GM12878 (cell line): ENCODE measurements at regions not wholly inside any gene's neighbourhood (a gene's known extent, or its start where the extent isn't known, plus 50 kb on each side); places are given as distances from the start of the nearest gene placed in this dataset.

Experiments
- ATAC-seq: fragments of 200-7000 bp; cut with Tn5 transposase; 3 replicates; pipeline ENCODE4 v1.9.1; 2020; ENCODE audit warnings: mild to moderate bottlenecking, moderate library complexity
- BruUV-seq: library from RNA; stranded (reverse); fragments of 400-500 nt; replicated peaks from 2 replicates; lab custom pipeline; 2021; lab: Mats Ljungman, UMichigan
- CTCF ChIA-PET: fragments of 300-600 bp; sonication (Branson Sonifier 250); formaldehyde crosslinking; extraction: SDS; loops from one replicate; lab custom pipeline; 2021; ENCODE audit warnings: inconsistent platforms; lab: Yijun Ruan, JAX
- POLR2A ChIA-PET: fragments of 350-600 bp; formaldehyde crosslinking; extraction: SDS; loops from one replicate; lab custom pipeline; 2021; ENCODE audit warnings: inconsistent platforms; lab: Charles Lee
- RAD21 ChIA-PET: fragments of 300-600 bp; sonication (Branson Sonifier 250); formaldehyde crosslinking; loops from one replicate; lab custom pipeline; 2023; ENCODE audit warnings: antibody characterized with exemption; ENCODE audit not compliant: unreplicated experiment; lab: Charles Lee
- SMC1A ChIA-PET: fragments of 300-600 bp; sonication (Branson Sonifier 250); formaldehyde crosslinking; loops from one replicate; lab custom pipeline; 2023; ENCODE audit not compliant: unreplicated experiment, uncharacterized antibody; lab: Charles Lee
- DNase-seq: peaks from one replicate; pipeline ENCODE4 v3.0.0-alpha.2; 2011; ENCODE audit warnings: low read depth, low spot score
- FAIRE-seq: peaks from 3 replicates; lab custom pipeline; 2011; peaks lifted over from hg19 to GRCh38; lab: Jason Lieb, UNC
- H2AFZ ChIP-seq: 2 replicates; pipeline ENCODE4 v1.6.0; 2011; ENCODE audit warnings: low read depth, low read length, control low read depth; ENCODE audit not compliant: control insufficient read depth
- H3K27ac ChIP-seq: 2 replicates; pipeline ENCODE4 v1.5.1; 2011; ENCODE audit warnings: control low read depth; ENCODE audit not compliant: control insufficient read depth, insufficient read depth
- H3K27me3 ChIP-seq, 2 experiments: replicated peaks in 1 of 2; 2 replicates each; pipeline versions ENCODE4 v1.6.0 to v1.6.1; 2011; ENCODE audit warnings: low read length in 1 of 2; ENCODE audit not compliant: control insufficient read depth in 2 of 2, insufficient read depth in 2 of 2
- H3K36me3 ChIP-seq, 2 experiments: 2 replicates each; pipeline ENCODE4 v1.5.1; 2011; ENCODE audit warnings: low read length in 1 of 2; ENCODE audit not compliant: control insufficient read depth in 2 of 2, insufficient read depth in 2 of 2
- H3K4me1 ChIP-seq: 2 replicates; pipeline ENCODE4 v1.6.1; 2011; ENCODE audit warnings: mild to moderate bottlenecking, low read length, moderate library complexity, mixed read lengths; ENCODE audit not compliant: control insufficient read depth, insufficient read depth
- H3K4me2 ChIP-seq: 2 replicates; pipeline ENCODE4 v1.6.0; 2011; ENCODE audit warnings: control low read depth; ENCODE audit not compliant: control insufficient read depth, insufficient read depth
- H3K4me3 ChIP-seq: fragments of 200-600 bp; sonication (generic); 2 replicates; pipeline ENCODE4 v1.5.1; 2016
- H3K79me2 ChIP-seq: 2 replicates; pipeline ENCODE4 v1.6.0; 2011; ENCODE audit warnings: low read length; ENCODE audit not compliant: control insufficient read depth, insufficient read depth
- H3K9ac ChIP-seq: 2 replicates; pipeline ENCODE4 v1.8.0; 2011; ENCODE audit warnings: low read length, control low read depth, mixed read lengths; ENCODE audit not compliant: control insufficient read depth, insufficient read depth
- H3K9me3 ChIP-seq: replicated peaks from 3 replicates; pipeline ENCODE4 v1.5.1; 2011; ENCODE audit warnings: mild to moderate bottlenecking, low read length; ENCODE audit not compliant: control insufficient read depth, insufficient read depth
- H4K20me1 ChIP-seq: 2 replicates; pipeline ENCODE4 v1.6.0; 2011; ENCODE audit not compliant: control insufficient read depth, insufficient read depth
- BCL11A ChIP-seq: IDR thresholded peaks from 2 replicates; pipeline ENCODE4 v1.6.1; 2011; ENCODE audit warnings: low read depth, low read length
- BMI1 ChIP-seq: fragments of 450-650 bp; IDR thresholded peaks from 2 replicates; pipeline ENCODE4 v1.6.1; 2016; ENCODE audit warnings: mild to moderate bottlenecking, moderate library complexity, borderline replicate concordance
- BRCA1 ChIP-seq: IDR thresholded peaks from 2 replicates; pipeline ENCODE4 v1.6.1; 2011; ENCODE audit warnings: low read depth, low read length, improper control_type of control experiment
- CREM ChIP-seq: IDR thresholded peaks from 2 replicates; pipeline ENCODE4 v1.6.1; 2014; ENCODE audit warnings: antibody characterized with exemption, low read depth
- GABPA ChIP-seq: IDR thresholded peaks from 2 replicates; pipeline ENCODE4 v1.6.1; 2014; ENCODE audit warnings: antibody characterized with exemption, low read depth, mild to moderate bottlenecking, inconsistent platforms
- JUNB ChIP-seq: IDR thresholded peaks from 2 replicates; pipeline ENCODE4 v1.6.1; 2016; ENCODE audit warnings: antibody characterized with exemption, mild to moderate bottlenecking
- JUND ChIP-seq: IDR thresholded peaks from 2 replicates; pipeline ENCODE4 v1.6.1; 2012; ENCODE audit warnings: low read depth, mild to moderate bottlenecking, low read length, improper control_type of control experiment, moderate library complexity
- MTA2 ChIP-seq: fragments of 450-650 bp; IDR thresholded peaks from 2 replicates; pipeline ENCODE4 v1.6.1; 2016; ENCODE audit warnings: low read depth, mild to moderate bottlenecking, moderate library complexity
- NFYA ChIP-seq: IDR thresholded peaks from 2 replicates; pipeline ENCODE4 v1.6.1; 2011; ENCODE audit warnings: low read depth, mild to moderate bottlenecking, low read length, improper control_type of control experiment, borderline replicate concordance
- NFYB ChIP-seq: IDR thresholded peaks from 2 replicates; pipeline ENCODE4 v1.6.1; 2011; ENCODE audit warnings: low read depth, mild to moderate bottlenecking, low read length, improper control_type of control experiment, moderate library complexity; ENCODE audit not compliant: insufficient read depth
- SUPT20H ChIP-seq: IDR thresholded peaks from 2 replicates; pipeline ENCODE4 v1.6.1; 2011; ENCODE audit warnings: low read depth, mild to moderate bottlenecking, low read length, moderate library complexity, borderline replicate concordance; ENCODE audit not compliant: control insufficient read depth
- TARDBP ChIP-seq: IDR thresholded peaks from 2 replicates; pipeline ENCODE4 v1.6.1; 2016; ENCODE audit warnings: borderline replicate concordance
- WGBS: methylation state at CpG from one replicate; pipeline ENCODE4 v1.1.6; 2016; ENCODE audit warnings: low lambda C conversion rate; ENCODE audit not compliant: insufficient replicate concordance, insufficient coverage; ENCODE audit errors: missing lambda C conversion rate; 5-methylcytosine and 5-hydroxymethylcytosine counted together
- in situ Hi-C: fragments of 300-500 bp; cut with MboI; formaldehyde crosslinking; loops from 9 replicates; pipeline ENCODE4 v1.14.3; 2018; ENCODE audit warnings: mixed read lengths
- intact Hi-C: fragments of 100-400 bp; cut with micrococcal nuclease; formaldehyde crosslinking; loops from one replicate; pipeline ENCODE4 v1.14.2; 2022; ENCODE audit not compliant: unreplicated experiment
- TF ChIP-seq, protein P1 (sequence below): IDR thresholded peaks from 2 replicates; pipeline ENCODE4 v1.6.1; 2011; ENCODE audit warnings: low read depth, mild to moderate bottlenecking, low read length, moderate library complexity, borderline replicate concordance; ENCODE audit errors: extremely low read depth
- TF ChIP-seq, protein P2 (sequence below): IDR thresholded peaks from 2 replicates; pipeline ENCODE4 v1.6.1; 2011; ENCODE audit warnings: borderline replicate concordance, low read depth, mild to moderate bottlenecking, moderate library complexity, low read length; ENCODE audit not compliant: insufficient read depth, poor library complexity, severe bottlenecking
- TF ChIP-seq, protein P3 (sequence below): IDR thresholded peaks from 2 replicates; pipeline ENCODE4 v1.6.1; 2012; ENCODE audit warnings: low read depth, low read length, improper control_type of control experiment
- TF ChIP-seq, protein P4 (sequence below), 3 experiments: IDR thresholded peaks in 2 of 3; conservative IDR thresholded peaks in 1 of 3; 2 replicates each; pipeline ENCODE4 v1.5.1; 2011; ENCODE audit warnings: low read depth in 3 of 3, low read length in 3 of 3, mild to moderate bottlenecking in 3 of 3, control low read depth in 2 of 3, moderate library complexity in 2 of 3, inconsistent platforms in 1 of 3, mixed read lengths in 1 of 3; ENCODE audit not compliant: control insufficient read depth in 2 of 3, insufficient read depth in 1 of 3; ENCODE audit errors: extremely low read depth in 1 of 3
- TF ChIP-seq, protein P5 (sequence below): IDR thresholded peaks from 2 replicates; pipeline ENCODE4 v1.6.1; 2011; ENCODE audit warnings: borderline replicate concordance, low read depth, mild to moderate bottlenecking, moderate library complexity, mixed read lengths, low read length; ENCODE audit not compliant: insufficient read depth; ENCODE audit errors: extremely low read length

DNA sequence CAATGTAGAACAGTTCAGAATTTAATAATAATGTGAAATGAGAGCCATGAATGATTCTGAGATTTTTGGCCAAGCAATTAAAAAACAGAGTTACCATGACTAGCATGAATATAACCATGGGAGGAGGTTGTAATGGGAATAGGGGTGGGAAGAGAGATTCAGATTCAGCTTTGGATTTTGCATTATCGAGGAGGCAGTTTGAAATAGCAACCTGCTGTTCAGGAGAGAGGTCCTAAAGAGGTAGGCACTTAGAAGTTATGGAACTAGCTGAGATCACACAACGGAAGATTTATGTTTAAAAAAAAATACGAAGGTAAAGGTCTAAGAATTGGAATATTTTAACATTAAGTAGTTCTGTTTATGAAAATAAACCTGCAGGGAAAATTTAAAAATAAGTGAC is 124.4 kb upstream of the TECRL start:
- no peak for FAIRE-seq
- TF ChIP-seq NFYA (no peak), JUND (no peak), BCL11A (no peak), CREM (no peak), BMI1 (no peak), GABPA (no peak), JUNB (no peak), MTA2 (no peak), BRCA1 (no peak), TARDBP (no peak), NFYB (no peak), SUPT20H (no peak)
- TF ChIP-seq, protein P1, sequence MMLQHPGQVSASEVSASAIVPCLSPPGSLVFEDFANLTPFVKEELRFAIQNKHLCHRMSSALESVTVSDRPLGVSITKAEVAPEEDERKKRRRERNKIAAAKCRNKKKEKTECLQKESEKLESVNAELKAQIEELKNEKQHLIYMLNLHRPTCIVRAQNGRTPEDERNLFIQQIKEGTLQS = no peak
- TF ChIP-seq, protein P2, sequence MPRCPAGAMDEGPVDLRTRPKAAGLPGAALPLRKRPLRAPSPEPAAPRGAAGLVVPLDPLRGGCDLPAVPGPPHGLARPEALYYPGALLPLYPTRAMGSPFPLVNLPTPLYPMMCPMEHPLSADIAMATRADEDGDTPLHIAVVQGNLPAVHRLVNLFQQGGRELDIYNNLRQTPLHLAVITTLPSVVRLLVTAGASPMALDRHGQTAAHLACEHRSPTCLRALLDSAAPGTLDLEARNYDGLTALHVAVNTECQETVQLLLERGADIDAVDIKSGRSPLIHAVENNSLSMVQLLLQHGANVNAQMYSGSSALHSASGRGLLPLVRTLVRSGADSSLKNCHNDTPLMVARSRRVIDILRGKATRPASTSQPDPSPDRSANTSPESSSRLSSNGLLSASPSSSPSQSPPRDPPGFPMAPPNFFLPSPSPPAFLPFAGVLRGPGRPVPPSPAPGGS = no peak
- TF ChIP-seq, protein P3, sequence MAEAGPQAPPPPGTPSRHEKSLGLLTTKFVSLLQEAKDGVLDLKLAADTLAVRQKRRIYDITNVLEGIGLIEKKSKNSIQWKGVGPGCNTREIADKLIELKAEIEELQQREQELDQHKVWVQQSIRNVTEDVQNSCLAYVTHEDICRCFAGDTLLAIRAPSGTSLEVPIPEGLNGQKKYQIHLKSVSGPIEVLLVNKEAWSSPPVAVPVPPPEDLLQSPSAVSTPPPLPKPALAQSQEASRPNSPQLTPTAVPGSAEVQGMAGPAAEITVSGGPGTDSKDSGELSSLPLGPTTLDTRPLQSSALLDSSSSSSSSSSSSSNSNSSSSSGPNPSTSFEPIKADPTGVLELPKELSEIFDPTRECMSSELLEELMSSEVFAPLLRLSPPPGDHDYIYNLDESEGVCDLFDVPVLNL = no peak
- TF ChIP-seq, protein P4, sequence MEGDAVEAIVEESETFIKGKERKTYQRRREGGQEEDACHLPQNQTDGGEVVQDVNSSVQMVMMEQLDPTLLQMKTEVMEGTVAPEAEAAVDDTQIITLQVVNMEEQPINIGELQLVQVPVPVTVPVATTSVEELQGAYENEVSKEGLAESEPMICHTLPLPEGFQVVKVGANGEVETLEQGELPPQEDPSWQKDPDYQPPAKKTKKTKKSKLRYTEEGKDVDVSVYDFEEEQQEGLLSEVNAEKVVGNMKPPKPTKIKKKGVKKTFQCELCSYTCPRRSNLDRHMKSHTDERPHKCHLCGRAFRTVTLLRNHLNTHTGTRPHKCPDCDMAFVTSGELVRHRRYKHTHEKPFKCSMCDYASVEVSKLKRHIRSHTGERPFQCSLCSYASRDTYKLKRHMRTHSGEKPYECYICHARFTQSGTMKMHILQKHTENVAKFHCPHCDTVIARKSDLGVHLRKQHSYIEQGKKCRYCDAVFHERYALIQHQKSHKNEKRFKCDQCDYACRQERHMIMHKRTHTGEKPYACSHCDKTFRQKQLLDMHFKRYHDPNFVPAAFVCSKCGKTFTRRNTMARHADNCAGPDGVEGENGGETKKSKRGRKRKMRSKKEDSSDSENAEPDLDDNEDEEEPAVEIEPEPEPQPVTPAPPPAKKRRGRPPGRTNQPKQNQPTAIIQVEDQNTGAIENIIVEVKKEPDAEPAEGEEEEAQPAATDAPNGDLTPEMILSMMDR (IDR thresholded peaks at IDR 0.05 in 2 of 3, conservative IDR thresholded peaks at IDR 0.05 in 1 of 3; ENCODE audit: control insufficient read depth in 2 of 3, extremely low read depth in 1 of 3, insufficient read depth in 1 of 3, low read depth in 3 of 3, low read length in 3 of 3) = no peak
- TF ChIP-seq, protein P5, sequence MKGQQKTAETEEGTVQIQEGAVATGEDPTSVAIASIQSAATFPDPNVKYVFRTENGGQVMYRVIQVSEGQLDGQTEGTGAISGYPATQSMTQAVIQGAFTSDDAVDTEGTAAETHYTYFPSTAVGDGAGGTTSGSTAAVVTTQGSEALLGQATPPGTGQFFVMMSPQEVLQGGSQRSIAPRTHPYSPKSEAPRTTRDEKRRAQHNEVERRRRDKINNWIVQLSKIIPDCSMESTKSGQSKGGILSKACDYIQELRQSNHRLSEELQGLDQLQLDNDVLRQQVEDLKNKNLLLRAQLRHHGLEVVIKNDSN = no peak

More for the DNA sequence above, 124.4 kb upstream of the TECRL start:
- no peak overlapping the region for H2AFZ ChIP-seq
- no peaks in the 10 kb centered on the region for H3K9me3 ChIP-seq
- H3K27me3 ChIP-seq = no peaks in the 10 kb centered on the region
- ChIA-PET SMC1A (no interaction called here), RAD21 (no interaction called here), CTCF (no interaction called here), POLR2A (no interaction called here)
- 10% methylated on average over 3 of the region's 3 CpGs for WGBS
- H3K4me3 ChIP-seq = no peak overlapping the region
- no peak overlapping the region for H3K4me2 ChIP-seq
- intact Hi-C loops = loop anchor here (10.0 kb wide), 2 partner anchors 559 to 1229 kb away; no protein-coding TSS in a partner anchor
- H4K20me1 ChIP-seq = no peaks in the 10 kb centered on the region
- H3K9ac ChIP-seq = no peak overlapping the region
- no TSS peak for BruUV-seq
- H3K79me2 ChIP-seq = no peaks in the 10 kb centered on the region
- H3K4me1 ChIP-seq = no peaks in the 10 kb centered on the region
- ATAC-seq (no peak), DNase-seq (no peak)
- in situ Hi-C loops = no loop called here
- no peaks in the 10 kb centered on the region for H3K36me3 ChIP-seq
- no peak overlapping the region for H3K27ac ChIP-seq
